Neural cell (in vitro differentiated cells): ENCODE measurements at regions not wholly inside any gene's neighbourhood (a gene's known extent, or its start where the extent isn't known, plus 50 kb on each side); places are given as distances from the start of the nearest gene placed in this dataset.

Experiments
- EZH2 ChIP-seq: fragments of 200-600, 300-800 bp; shearing (Covaris generic), sonication (generic); IDR thresholded peaks from 2 replicates; pipeline ENCODE4 v1.6.1; 2014; ENCODE audit warnings: antibody characterized with exemption, low read length, borderline replicate concordance, mild to moderate bottlenecking; ENCODE audit not compliant: insufficient read depth, poor library complexity, severe bottlenecking
- POLR2AphosphoS5 ChIP-seq: IDR thresholded peaks from 2 replicates; pipeline ENCODE4 v1.6.1; 2012
- SMC3 ChIP-seq: fragments of 450-650 bp; conservative IDR thresholded peaks from 2 replicates; pipeline ENCODE4 v1.6.1; 2014; ENCODE audit warnings: antibody characterized with exemption, mild to moderate bottlenecking, moderate library complexity; ENCODE audit not compliant: poor library complexity
- TAF1 ChIP-seq: IDR thresholded peaks from 2 replicates; pipeline ENCODE4 v1.6.1; 2012; ENCODE audit warnings: low read depth
- TF ChIP-seq, protein P1 (sequence below): fragments of 450-650 bp; IDR thresholded peaks from 2 replicates; pipeline ENCODE4 v1.5.1; 2014; ENCODE audit warnings: antibody characterized with exemption, mild to moderate bottlenecking, moderate library complexity; ENCODE audit not compliant: poor library complexity, severe bottlenecking

DNA sequence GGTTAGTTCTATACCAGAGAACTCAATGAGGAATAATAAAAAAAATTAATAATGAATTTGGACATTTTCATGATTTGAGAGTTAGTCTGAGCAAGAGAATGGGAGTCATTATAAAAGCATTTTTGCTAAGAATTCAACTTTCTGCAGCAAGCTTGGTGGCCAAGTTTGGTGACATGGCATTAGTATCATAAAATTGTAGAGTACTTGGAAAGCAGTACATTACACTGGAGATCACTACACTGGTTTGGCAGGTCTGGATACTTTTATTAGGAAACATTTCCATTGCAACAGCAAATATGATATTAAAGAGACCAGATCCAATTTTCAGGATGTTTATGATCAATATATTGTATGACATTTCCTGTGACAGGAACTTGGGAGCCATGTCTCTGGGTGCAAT lies 249.1 kb upstream of the INTU start:
- TF ChIP-seq, protein P1, sequence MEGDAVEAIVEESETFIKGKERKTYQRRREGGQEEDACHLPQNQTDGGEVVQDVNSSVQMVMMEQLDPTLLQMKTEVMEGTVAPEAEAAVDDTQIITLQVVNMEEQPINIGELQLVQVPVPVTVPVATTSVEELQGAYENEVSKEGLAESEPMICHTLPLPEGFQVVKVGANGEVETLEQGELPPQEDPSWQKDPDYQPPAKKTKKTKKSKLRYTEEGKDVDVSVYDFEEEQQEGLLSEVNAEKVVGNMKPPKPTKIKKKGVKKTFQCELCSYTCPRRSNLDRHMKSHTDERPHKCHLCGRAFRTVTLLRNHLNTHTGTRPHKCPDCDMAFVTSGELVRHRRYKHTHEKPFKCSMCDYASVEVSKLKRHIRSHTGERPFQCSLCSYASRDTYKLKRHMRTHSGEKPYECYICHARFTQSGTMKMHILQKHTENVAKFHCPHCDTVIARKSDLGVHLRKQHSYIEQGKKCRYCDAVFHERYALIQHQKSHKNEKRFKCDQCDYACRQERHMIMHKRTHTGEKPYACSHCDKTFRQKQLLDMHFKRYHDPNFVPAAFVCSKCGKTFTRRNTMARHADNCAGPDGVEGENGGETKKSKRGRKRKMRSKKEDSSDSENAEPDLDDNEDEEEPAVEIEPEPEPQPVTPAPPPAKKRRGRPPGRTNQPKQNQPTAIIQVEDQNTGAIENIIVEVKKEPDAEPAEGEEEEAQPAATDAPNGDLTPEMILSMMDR, result no peak
- TF ChIP-seq POLR2AphosphoS5, result no peak
- no peak for TF ChIP-seq TAF1
- no peak for TF ChIP-seq EZH2
- no peak for TF ChIP-seq SMC3
